ENCODE measurements at regions not wholly inside any gene's neighbourhood (a gene's known extent, or its start where the extent isn't known, plus 50 kb on each side); places are given as distances from the start of the nearest gene placed in this dataset.

- TF ChIP-seq CTCF (conservative IDR thresholded peaks at IDR 0.05 in 1 of 2, IDR thresholded peaks at IDR 0.05 in 1 of 2; ENCODE audit: low read depth in 1 of 2, low read length in 2 of 2) (no peak), EZH2 (IDR thresholded peaks at IDR 0.05; ENCODE audit: low read length, missing control alignments) (no peak)
Observed at GRCh38 chr12:20187456-20187855, 180.9 kb upstream of the PDE3A start.

All from fibroblast of lung (primary cell).